GM06990 (cell line): ENCODE measurements at regions not wholly inside any gene's neighbourhood (a gene's known extent, or its start where the extent isn't known, plus 50 kb on each side); places are given as distances from the start of the nearest gene placed in this dataset.

Experiments used
- DNase-seq: peaks from one replicate; pipeline ENCODE4 v3.0.0-alpha.2; 2011; ENCODE audit not compliant: insufficient read length; ENCODE audit errors: extremely low read depth
- H3K27me3 ChIP-seq: replicated peaks from 2 replicates; pipeline ENCODE4 v1.6.0; 2011; ENCODE audit warnings: low read length; ENCODE audit not compliant: control insufficient read depth, insufficient read depth
- H3K36me3 ChIP-seq: 2 replicates; pipeline ENCODE4 v1.5.1; 2011; ENCODE audit warnings: low read length; ENCODE audit not compliant: control insufficient read depth, insufficient read depth
- H3K4me3 ChIP-seq: replicated peaks from 2 replicates; pipeline ENCODE4 v1.5.1; 2011; ENCODE audit warnings: low read depth, mild to moderate bottlenecking, control low read depth, low read length
- CTCF ChIP-seq: IDR thresholded peaks from 2 replicates; pipeline ENCODE4 v1.5.1; 2011; ENCODE audit warnings: low read length, control low read depth, mild to moderate bottlenecking, inconsistent platforms; ENCODE audit not compliant: insufficient read depth, poor library complexity, severe bottlenecking

- no peak for DNase-seq
- H3K36me3 ChIP-seq = no peaks in the 10 kb centered on the region
- no peaks in the 10 kb centered on the region for H3K27me3 ChIP-seq
- H3K4me3 ChIP-seq = no peak overlapping the region
- no peak for TF ChIP-seq CTCF
These were observed 322.3 kb upstream of the FAR2 start for GRCh38 chr12:28826766-28827165.

DNA sequence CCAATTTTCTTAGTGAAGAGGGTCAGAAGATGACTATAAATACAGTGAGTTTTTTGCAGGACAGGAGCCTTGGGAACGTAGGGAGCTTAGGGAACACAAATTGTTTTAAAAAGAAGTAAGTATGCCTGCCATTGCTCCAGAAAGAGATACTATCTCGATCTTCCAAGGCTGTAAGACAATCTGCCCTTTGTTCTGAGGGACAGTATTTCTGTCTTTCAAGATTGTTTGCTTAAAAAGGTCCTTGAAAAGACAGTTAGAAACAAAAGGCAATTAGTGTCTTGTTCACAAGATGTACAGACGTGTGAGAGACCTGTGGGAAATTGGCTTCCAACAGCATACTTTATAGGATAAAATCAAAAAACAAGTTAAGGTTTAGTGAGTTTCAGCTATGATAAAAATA is 321.2 kb upstream of the FAR2 start:
- TF ChIP-seq CTCF = no peak
- DNase-seq = no peak
- Histone ChIP-seq H3K4me3 (no peak overlapping the region), H3K27me3 (no peaks in the 10 kb centered on the region), H3K36me3 (no peaks in the 10 kb centered on the region)

- H3K36me3 ChIP-seq = no peaks in the 10 kb centered on the region
- no peak for TF ChIP-seq CTCF
- DNase-seq = no peak
- H3K4me3 ChIP-seq = no peak overlapping the region
- H3K27me3 ChIP-seq = no peaks in the 10 kb centered on the region
These were observed 320.8 kb upstream of the FAR2 start for GRCh38 chr12:28828318-28828717.

DNA sequence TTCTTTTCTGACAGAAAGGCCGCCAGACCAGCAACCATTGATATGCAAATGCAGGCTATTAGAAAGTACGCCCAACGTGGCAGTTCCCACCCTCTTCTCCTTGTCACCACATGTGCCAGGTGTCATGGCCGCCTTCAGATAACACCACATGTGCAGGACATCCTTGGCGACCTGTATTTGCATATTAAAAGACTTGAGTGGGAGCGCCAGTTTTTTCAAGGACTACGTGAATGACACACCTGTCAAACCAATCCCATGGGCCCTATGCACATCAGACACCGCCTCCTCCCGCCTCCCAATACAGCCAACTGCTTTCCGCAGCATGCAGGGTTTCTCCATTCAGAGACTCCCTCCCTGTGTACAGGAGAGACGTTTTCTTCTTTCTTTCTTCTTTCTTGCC is 318.6 kb upstream of the FAR2 start:
- H3K36me3 ChIP-seq = no peaks in the 10 kb centered on the region
- H3K4me3 ChIP-seq = no peak overlapping the region
- no peak for TF ChIP-seq CTCF
- H3K27me3 ChIP-seq = no peaks in the 10 kb centered on the region
- DNase-seq = no peak

- H3K27me3 ChIP-seq = no peaks in the 10 kb centered on the region
- no peak for DNase-seq
- no peak overlapping the region for H3K4me3 ChIP-seq
- H3K36me3 ChIP-seq = no peaks in the 10 kb centered on the region
- no peak for TF ChIP-seq CTCF
These were observed 304.4 kb upstream of the FAR2 start for GRCh38 chr12:28844718-28845117.

DNA sequence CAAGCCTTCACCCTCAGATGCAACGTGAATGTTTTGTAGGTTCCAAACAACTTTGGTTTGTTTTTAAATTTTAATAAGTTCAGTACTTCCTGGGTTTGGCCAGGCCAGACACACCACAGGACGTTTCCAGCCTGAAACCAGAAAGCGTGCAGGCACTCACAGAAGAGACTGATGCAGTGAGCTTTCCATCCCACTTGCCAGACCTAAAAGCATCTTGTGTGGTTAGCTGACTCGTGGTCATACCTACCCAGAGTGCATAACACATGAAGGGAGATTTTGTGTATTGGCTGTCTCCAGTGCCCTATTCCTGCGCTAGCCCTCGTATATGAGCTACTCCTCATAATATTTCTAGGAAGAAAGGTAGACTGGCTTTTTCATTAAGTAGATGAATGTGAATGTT is 297.3 kb upstream of the FAR2 start:
- no peak for TF ChIP-seq CTCF
- no peak for DNase-seq
- no peaks in the 10 kb centered on the region for H3K36me3 ChIP-seq
- H3K4me3 ChIP-seq = no peak overlapping the region
- no peaks in the 10 kb centered on the region for H3K27me3 ChIP-seq
